Stimulated activated CD8-positive, alpha-beta memory T cell treated with anti-CD3 and anti-CD28 coated beads, Interleukin-4, amount 100 ng/mL, for 48 hours (primary cell): ENCODE measurements at regions not wholly inside any gene's neighbourhood (a gene's known extent, or its start where the extent isn't known, plus 50 kb on each side); places are given as distances from the start of the nearest gene placed in this dataset.

Experiments
- DNase-seq: peaks from one replicate; pipeline ENCODE4 v3.0.0-alpha.2; 2020

DNA sequence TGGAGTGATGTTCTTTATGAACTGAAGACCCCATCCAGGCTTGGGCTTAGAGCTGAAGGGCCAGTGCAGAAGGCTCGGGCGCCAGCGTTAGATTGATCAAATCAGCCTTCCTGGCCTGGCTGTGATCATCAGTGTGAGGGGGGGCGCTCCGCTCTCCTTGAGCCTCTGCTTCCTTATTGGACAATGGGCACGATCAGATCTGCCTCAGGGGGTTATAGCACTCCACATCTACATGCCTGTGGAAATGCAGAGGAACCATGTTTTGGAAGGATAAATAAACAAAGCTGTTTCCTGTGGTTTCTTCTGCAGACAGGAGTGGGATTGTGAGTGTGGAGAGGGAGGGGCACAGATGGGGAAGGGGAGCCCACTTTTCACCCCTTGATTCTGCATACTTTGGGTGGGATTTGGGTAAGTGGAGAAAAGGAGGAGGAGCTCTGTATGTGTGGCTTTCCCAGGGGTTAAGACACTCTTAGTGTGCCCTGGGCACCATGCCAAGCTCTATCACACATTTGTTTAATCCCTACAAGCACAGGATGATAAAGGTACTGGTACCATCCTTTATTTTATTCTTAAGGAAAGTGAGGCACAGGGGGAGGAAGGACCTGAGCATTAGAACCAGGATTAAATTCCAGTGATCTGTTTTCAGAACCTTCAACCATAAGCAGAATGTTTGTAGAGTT lies 150.5 kb downstream of the EN1 start:
- DNase-seq: no peak

DNA sequence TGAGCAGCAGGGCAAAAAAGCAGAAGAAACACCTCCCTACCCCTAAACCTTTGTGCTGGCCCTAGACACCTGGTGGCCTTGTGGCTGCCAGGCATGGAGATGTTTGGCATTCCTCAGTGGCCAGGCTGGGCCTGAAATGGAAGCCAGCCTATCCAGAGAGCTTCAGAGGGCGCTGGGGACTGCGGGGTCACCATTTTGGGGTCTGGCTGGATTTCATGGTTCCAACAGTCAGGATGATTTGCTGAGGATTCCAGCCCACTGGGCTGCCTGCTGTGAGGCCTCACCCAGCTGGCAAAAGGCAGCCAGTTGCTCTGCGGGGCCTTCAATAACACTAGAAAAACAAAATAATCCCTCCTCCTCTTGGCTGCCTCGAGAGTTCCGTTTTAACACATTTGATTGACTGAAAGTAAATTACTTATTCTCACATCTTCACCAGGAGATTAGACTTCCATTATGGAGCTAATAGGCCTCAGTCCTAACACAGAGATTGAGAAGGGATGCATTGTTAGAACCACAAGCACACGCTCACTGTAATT lies 154.1 kb downstream of the EN1 start:
- DNase-seq: no peak

DNA sequence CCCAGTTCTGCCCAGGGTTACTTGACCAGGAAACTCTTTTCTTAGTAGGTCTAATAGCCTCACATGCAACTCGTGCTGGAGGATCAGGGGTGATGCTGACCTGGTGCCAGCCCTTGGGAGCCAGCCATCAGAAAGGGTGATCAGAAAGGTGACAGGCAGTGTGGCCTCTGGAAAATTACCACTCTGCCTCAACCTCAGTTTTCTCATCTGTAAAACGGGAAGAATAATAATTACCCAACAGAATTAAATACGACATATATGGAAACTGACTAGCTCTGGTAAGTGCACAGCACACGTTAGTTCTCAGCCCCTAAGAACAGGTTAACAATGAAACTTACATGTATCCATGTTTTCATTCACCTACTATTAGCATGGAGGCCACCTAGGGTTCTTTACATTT lies 157.6 kb downstream of the EN1 start:
- no peak for DNase-seq

DNA sequence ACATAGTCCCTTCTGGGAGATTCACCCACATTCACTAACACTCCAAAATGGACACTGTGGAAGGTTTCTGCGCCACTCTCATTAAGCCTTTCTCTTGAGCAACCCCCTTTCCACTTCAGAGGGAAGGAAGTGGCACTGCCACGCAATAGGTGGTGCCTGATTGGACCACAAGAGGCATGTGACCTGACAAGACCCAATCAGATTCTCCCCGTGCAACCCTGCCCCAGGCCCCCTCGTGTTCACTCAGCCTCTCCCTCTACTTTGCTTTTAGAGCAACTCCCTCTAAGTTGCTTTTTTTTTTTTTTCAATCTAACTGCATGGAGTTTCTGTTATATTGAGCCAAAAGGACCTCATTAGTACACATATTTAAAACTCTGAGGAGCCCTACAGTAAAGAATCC lies 158.0 kb downstream of the EN1 start:
- no peak for DNase-seq

DNA sequence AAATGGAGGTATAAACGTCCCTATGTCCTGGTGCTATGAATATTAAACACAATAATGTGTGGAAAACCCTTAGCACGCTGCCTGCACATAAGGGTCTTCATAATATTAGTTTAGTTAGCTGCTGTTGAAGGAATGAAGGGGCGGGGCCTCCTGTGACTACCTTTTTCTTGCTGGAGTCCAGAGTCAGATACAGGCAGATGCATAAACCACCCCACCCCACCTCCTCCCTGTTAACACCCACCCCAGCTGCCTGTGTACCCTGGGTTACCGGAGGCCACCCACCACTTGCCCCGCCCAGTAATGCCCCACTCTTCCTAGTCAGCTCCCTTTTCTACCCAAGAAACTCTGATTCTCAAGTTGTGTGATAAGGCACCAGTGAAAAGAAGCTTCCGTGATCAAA lies 158.4 kb downstream of the EN1 start:
- DNase-seq: no peak

DNA sequence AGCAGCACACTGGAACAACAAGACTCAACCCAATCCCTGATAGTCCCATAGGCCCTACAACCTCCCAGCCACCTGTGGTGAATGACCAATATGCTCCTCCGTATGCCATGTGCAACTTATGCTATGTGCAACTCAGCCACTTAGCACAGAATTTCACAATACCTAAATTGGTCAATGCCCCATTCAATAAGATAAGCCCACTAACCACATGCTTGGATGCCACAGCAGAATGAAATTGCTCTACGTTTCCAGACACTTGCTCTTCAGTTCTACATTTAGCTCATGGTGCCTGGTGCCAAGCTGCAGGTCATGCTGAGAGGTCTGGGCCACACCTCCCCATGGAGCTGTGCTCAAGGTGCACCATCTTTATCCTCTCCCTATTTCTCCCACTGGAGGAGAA lies 159.8 kb downstream of the EN1 start:
- DNase-seq: no peak

DNA sequence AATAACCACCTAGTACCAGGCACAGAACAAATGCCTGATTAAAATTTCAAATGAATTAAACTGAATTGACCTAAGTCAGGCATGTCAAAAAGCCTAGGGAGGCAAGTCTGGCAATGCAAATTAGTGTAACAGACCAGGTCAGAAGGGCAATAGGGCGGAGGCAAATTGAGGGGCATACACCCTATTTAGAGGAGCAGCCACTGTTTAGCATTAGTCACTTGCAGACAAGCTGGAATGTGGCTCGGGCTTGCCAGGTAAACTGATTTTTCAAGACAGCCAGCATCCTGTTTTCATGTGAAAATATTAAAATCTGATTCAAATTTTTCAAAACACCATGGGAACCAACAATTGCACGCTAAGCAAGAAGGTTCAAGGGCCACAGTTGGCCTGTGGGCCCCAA lies 160.3 kb downstream of the EN1 start:
- DNase-seq: no peak

DNA sequence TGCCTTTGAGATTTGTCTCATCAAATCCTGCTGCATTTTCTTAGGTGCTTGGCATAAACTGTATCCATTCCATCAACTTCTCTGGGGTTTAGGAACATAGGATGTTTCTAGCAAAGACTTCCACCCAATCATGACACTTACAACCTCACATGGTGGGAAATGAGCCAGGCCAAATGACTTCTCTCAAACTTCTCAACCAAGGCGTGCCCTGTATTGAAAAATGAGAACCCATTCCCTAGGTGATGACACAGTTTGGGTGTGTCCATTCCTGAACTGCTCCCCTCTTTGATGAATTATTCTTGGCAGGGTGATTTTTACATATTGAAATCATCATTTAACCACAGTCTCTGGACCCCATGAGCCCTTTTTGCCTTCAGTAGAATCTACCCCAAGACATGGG lies 161.1 kb downstream of the EN1 start:
- DNase-seq: no peak

DNA sequence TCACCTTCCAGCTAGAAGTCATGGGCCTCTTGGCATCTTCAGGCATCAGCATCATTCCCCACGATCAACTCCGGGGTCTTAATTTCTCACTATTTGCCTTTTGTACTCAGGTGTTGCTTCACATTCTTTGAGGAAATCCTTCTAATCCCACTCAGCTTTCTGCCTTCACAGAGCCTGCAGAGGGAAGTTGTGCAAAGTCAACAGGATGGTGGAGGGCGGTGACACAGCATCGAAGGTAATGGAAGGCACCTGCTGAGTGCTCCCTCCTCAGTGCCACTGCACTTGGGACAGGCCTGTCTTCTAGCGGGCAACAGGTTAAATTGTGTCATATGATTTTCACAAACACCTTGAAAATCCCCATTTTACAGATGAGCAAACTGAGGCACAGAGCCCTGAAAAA lies 164.0 kb downstream of the EN1 start:
- DNase-seq: no peak

DNA sequence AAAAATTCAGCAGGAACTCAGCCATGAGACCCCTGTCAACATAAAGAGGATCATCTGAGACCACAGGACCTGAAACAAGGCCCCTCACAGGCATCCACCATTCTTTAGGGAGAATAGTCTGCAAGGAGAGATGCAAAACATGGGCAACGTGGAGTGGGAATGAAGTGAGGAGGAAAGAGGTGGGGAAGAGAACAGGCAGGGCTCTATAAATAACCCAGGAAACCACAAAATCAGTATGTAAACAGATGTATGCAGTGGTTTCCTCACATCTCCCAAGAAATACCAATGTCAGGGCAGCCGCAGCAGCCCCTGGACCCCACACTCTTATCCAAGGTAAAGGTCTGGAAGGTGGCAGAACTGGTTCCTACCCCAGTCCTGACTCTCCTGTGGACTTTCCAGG lies 168.5 kb downstream of the EN1 start:
- DNase-seq: no peak

DNA sequence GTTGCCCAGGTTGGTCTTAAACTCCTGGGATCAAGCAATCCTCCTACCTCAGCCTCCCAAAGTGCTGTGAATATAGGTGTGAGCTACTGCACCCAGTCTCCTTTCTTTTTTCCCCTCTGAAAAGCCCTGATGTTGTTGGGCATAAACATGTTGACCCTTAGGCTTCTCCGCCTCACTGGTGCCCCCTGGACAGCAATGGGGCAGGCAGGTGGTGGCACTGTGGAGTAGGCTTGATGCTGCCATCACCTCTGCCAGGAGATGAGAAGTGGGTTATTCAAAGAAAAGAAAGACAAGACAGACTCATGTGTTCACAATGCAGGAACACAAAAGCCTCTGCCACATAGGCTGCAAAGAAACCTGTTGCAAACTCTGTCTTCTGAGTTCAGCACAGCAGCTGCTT lies 169.9 kb downstream of the EN1 start:
- no peak for DNase-seq

DNA sequence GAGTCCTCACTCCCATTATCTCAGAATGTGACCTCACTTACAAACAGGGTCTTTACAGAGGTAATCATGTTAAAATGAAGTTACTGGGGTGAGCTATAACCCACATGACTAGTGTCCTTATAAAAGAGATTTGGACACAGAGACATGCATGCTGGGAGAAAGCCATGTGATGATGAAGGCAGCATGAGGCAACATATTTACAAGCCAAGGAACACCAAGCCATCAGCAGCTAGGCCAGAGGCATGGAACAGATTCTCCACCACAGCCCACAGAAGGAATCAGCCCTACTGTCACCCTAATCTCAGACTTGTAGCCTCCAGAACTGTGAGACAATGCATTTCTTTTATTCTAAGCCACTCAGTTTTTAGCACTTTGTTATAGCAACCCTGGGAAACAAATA lies 171.9 kb downstream of the EN1 start:
- no peak for DNase-seq

DNA sequence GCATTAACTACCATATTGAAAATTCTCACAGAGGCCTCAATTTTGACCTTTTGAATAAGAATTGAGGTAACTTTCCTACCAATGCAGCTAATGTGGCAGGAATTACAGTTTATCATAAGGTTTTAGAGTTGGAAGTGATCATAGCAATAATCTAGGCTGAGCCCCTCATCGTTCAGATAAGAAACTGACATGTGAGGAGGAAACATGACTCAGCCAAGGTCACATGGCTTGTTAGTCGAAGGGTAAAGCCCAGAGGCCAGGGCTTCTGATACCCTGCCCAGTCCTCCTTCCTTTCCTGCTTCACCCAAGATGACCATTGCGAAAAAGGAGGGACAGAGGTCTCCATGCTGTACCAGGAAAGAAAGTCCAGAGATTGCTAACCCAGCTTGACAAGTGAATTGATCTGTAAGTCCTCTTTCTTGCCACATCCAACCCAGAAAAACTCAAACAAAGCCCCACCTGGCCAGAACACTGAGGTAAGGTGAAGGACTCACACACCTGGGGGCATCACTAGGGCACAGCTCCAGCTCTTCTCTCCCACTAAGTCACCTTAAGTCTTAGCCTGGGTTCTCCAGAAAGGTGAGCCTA lies 174.8 kb downstream of the EN1 start:
- DNase-seq: no peak

DNA sequence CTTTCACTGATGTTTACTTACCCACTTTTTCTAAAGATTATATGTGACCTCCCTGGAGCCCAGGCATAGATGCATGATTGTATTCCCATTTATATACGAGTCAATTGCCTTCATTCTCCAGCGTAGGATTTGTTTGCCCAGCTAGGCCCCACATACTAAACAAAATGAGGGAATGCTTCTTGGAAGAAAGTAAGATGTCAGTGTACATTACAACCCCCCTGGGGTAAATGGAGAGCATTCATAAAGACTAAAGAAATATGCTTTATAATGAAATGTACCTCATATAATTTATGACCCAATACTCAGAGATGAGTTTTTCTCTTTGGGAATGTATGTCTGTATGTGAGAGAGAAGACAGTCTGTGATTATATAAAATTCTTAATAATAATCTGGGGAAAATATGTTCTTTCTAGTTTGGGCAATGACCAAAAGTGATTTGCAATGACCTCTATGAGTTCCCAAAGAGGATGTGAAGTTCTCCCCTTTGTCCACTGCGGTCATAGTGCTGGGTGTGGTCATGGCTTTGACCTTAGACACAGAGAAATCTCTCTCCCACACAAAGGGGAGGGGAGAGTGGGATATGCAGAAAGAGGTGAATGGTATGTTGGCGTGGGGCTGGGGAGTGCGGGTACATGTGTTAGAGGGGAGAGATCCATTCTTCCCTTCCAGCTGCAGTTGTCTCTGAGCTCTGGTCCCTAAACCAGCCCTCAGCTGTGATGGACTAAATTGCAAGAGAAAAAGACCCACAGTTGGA lies 175.6 kb downstream of the EN1 start:
- DNase-seq: no peak

DNA sequence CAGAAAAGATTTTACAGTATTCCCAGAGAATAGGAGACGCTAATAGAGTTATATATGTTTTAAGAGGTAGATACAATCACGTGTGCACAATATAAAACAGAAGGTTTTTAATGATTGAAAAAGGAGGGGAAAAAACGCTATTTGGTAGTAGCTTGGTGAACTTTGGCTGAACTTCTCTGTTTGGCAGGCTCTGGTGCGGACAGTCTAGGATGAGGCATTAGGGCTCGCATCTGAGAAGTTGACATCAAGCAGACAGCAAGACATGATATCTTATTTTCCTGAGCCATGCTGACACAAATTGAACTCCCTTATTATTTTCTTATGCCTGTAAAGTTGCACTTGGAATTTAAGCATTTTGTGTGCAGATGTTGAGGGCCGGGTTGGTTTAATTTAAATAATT lies 176.6 kb downstream of the EN1 start:
- DNase-seq: no peak

DNA sequence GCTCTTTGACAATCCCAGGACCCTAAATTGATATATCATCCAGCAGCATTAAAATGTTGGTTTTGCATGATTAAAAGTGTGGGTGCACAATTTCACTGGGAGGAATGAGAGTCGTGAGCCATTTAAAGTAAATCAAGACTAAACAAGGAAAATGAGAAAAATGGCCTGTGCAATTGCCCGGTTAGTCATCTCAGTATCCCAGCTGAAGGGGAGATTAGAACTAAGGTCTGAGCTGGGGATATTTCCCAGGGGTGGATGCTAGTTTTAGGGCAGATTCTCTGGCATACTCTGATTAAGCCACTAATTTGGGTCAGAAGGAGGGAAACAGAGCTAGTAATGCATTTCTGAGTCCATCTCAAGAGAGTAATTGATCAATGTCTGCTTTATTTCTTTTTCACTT lies 177.2 kb downstream of the EN1 start:
- DNase-seq: no peak

DNA sequence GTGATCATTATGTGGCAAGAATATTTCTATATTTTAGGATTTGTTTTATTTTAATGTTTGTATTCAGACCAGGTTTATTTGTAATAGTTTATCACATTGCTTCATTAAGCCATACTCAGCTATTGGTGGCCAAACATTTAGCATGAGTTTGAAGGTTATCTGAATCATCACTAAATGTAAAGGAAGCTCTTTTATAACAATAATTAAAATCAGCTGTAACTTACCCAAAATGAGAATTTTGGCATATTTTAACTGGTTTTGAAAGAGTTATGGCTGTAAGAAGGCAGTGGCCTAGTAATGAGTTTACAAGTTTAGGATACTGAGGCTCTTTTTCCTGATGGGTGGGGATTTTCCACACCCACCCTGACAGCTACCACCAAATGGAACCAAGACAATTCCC lies 177.8 kb downstream of the EN1 start:
- DNase-seq: no peak

DNA sequence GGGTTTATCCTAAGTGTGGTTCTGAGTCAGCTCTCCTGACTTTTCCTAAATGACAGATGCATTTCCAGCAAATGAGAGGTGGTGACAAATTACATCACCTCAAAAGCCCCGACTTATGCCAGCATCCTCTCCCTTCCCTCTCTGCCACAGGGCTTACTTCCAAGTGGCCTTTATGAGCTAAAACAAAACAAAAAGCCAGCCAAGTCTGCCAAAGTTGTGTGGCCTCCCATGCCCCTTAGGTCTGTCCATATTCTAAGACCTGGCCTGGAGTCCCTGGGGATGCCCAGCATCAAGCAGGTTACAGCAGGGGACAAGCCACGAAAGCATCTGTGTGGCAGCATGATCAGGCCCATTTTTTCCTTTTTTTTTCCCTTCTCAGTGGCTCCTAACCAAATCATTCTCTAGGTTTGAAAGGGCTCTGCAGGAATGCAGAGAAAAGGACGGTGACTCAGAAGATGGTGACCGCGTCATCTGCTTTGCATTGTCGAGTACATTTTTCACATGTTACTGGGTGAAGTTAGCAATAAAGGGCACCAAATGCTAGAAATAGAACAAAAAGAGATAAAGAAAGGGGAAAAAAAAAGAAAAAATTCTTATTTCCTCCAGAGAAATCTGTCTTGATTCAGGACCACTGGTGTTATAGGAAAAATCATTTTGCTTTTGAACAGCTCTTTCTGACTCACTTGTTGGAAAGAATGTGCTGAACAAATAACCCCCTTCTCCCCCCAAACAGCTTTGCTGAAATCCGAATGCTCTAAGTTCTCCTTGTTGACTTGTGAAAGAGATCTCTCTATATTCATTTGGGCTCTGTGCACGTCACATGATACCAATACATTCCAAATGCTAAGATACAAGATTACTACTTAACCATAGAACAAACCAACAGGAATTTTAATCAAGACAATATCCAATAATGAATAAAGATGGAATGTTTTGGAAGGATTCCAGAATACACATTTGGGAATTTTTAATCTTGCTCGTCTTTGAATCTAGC lies 178.7 kb downstream of the EN1 start:
- DNase-seq: no peak

DNA sequence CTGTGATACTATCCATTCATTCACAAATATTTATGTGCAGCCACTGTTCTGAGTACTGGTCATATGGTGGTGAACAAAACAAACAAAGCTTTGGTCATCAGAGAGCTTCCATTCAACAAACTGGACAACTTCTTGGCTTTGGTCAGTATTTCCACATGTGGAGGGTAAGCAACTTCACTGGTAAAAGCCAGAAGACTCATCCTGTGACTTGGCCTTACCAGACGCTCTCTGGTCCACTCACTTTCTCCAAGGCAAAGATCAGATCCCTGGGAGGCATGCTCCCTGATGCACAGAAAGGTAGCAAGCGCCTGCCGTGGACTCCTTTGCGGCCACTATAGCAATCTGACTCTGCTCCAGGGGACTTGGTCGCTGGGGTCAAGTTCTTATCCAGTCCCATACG lies 179.5 kb downstream of the EN1 start:
- DNase-seq: no peak

DNA sequence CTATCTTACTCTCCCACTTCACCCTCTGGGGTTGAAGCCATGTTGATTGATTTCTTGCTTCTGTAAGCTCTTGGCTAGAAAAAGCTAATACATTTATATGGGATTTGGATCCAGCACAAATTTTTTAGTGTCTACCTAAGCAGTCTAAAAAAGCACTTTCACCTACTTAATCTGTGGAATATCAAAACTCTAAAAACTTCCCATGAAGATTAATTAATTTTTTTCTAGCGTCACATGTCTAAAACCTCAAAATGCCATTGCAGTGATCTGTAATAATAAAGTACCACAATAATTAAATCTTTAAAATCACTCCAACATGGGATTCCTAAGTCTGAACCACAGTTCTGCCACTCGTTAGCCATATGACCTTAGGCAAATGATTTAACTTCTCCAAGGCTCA lies 180.1 kb downstream of the EN1 start:
- DNase-seq: no peak

DNA sequence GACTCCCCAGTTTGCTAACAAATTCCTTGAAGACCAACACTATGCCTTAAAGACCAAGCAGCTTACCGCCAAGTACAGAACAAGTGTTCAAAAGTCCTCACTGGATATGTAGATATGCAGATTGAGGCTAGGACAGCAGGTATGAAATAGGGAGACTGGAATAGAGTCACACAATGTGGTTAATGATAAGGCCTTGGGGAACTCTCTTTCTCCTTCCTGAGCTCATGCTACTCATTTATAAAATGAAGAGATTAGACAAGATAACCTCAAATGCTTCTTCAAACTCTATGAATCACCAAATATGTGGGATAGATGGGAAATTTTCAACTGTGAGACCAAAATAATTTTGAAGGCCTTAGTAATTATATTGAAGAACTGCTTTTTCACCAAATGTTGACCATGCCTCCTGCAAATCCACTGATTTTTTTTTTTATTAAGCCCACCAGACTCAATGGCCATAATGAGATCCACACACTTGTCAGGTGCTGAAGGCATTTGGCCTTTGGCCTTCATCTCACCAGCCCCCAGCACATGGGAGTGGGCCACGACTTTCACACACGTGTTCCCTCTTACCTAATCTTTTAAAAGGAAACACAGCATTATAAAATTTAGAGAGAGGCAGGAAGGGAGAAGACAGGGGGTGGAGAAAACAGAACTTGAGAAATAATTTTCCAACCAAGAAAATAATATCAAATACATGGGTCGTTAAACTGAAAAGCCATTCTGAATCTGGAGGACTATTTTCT lies 181.5 kb downstream of the EN1 start:
- DNase-seq: no peak

DNA sequence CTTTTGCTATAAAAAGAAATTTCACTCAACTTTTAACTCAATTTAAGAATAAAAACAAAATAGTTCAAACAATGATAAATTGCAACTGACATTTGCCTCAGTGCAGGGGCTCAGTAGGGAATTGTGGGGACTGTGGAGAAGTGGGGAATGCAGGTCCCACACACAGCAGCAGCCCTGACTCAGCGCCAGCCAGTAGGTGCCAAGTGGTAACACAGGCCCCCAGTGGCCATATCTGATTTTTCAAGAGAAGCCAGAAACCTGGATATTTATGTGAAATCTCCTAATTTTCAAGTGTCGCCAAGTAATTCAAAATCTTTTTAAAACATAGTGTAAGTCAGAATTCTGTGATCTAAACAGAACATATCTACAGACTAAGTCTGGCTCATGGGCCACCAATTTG lies 186.3 kb downstream of the EN1 start:
- no peak for DNase-seq
